Endothelial cell (in vitro differentiated cells): ENCODE measurements at regions not wholly inside any gene's neighbourhood (a gene's known extent, or its start where the extent isn't known, plus 50 kb on each side); places are given as distances from the start of the nearest gene placed in this dataset.
"Not testable (repeated sequence)": the region's sequence is repeated elsewhere in the genome, so short reads cannot be mapped to it uniquely, and the experiment has no call there.

ENCODE experiments used
- DNase-seq: peaks from one replicate; pipeline ENCODE4 v3.0.0; 2021; ENCODE audit warnings: low spot score
- H3K27ac Mint-ChIP-seq: one replicate; pipeline ENCODE4 v1.8.0; 2021; ENCODE audit warnings: mixed read lengths, inconsistent platforms; ENCODE audit not compliant: unreplicated experiment
- H3K27me3 Mint-ChIP-seq: one replicate; pipeline ENCODE4 v1.8.0; 2021; ENCODE audit warnings: mild to moderate bottlenecking, moderate library complexity, mixed read lengths, inconsistent platforms; ENCODE audit not compliant: unreplicated experiment
- H3K36me3 Mint-ChIP-seq: one replicate; pipeline ENCODE4 v1.8.0; 2021; ENCODE audit warnings: mild to moderate bottlenecking, low read depth, mixed read lengths, inconsistent platforms; ENCODE audit not compliant: unreplicated experiment
- H3K4me1 Mint-ChIP-seq: one replicate; pipeline ENCODE4 v1.8.0; 2021; ENCODE audit warnings: mild to moderate bottlenecking, mixed read lengths, inconsistent platforms; ENCODE audit not compliant: unreplicated experiment
- H3K4me3 Mint-ChIP-seq: one replicate; pipeline ENCODE4 v1.8.0; 2021; ENCODE audit warnings: mild to moderate bottlenecking, mixed read lengths, inconsistent platforms; ENCODE audit not compliant: unreplicated experiment
- H3K9me3 Mint-ChIP-seq: one replicate; pipeline ENCODE4 v1.8.0; 2021; ENCODE audit warnings: mixed read lengths, inconsistent platforms; ENCODE audit not compliant: unreplicated experiment
- CTCF ChIP-seq: fragments of 200-600 bp; sonication (generic); IDR thresholded peaks from one replicate; pipeline ENCODE4 v1.5.0; 2021; ENCODE audit warnings: antibody characterized with exemption; ENCODE audit not compliant: unreplicated experiment

- no peaks in the 10 kb centered on the region for H3K36me3 Mint-ChIP-seq
- no peak overlapping the region for H3K27ac Mint-ChIP-seq
- TF ChIP-seq CTCF, result no peak
- peaks cover 4% of the 10 kb centered on the region for H3K4me1 Mint-ChIP-seq
- DNase-seq, result no peak
- no peaks in the 10 kb centered on the region for H3K9me3 Mint-ChIP-seq
- H3K27me3 Mint-ChIP-seq, result peaks cover 3% of the 10 kb centered on the region
- H3K4me3 Mint-ChIP-seq, result no peak overlapping the region
These were observed 527.6 kb downstream of the DIPK2A start for GRCh38 chr3:144499001-144499930.

- Mint-ChIP-seq H3K36me3 (no peaks in the 10 kb centered on the region), H3K9me3 (no peaks in the 10 kb centered on the region), H3K4me3 (no peak overlapping the region), H3K4me1 (peaks cover under 1% of the 10 kb centered on the region), H3K27me3 (peaks cover 1% of the 10 kb centered on the region), H3K27ac (no peak overlapping the region)
- no peak for TF ChIP-seq CTCF
- no peak for DNase-seq
These were observed 529.8 kb downstream of the DIPK2A start for GRCh38 chr3:144501467-144501866.

GRCh38 chr3:144502402-144502801 is 530.8 kb downstream of the DIPK2A start:
- Mint-ChIP-seq H3K27ac (no peak overlapping the region), H3K4me3 (no peak overlapping the region)

GRCh38 chr3:144506375-144506774 is 534.8 kb downstream of the DIPK2A start:
- not testable (repeated sequence) for H3K4me3 Mint-ChIP-seq

More at GRCh38 chr3:144502402-144502801, 530.8 kb downstream of the DIPK2A start:
- H3K4me1 Mint-ChIP-seq, result no peaks in the 10 kb centered on the region
- no peak for DNase-seq
- TF ChIP-seq CTCF, result no peak
- H3K36me3 Mint-ChIP-seq, result no peaks in the 10 kb centered on the region
- H3K9me3 Mint-ChIP-seq, result no peaks in the 10 kb centered on the region
- H3K27me3 Mint-ChIP-seq, result no peaks in the 10 kb centered on the region

GRCh38 chr3:144511346-144511745 is 539.7 kb downstream of the DIPK2A start:
- Mint-ChIP-seq H3K9me3 (no peaks in the 10 kb centered on the region), H3K36me3 (no peaks in the 10 kb centered on the region), H3K4me1 (no peaks in the 10 kb centered on the region), H3K27ac (no peak overlapping the region), H3K4me3 (no peak overlapping the region), H3K27me3 (no peaks in the 10 kb centered on the region)
- no peak for DNase-seq
- no peak for TF ChIP-seq CTCF

More at GRCh38 chr3:144506375-144506774, 534.8 kb downstream of the DIPK2A start:
- DNase-seq, H3K9me3 Mint-ChIP-seq, H3K27me3 Mint-ChIP-seq, H3K27ac Mint-ChIP-seq, H3K4me1 Mint-ChIP-seq, H3K36me3 Mint-ChIP-seq: not testable (repeated sequence)
